K562 (cell line): ENCODE measurements at regions not wholly inside any gene's neighbourhood (a gene's known extent, or its start where the extent isn't known, plus 50 kb on each side); places are given as distances from the start of the nearest gene placed in this dataset.

Experiments
- ATAC-seq: fragments of 200-7000 bp; cut with Tn5 transposase; 3 replicates; pipeline ENCODE4 v1.9.1; 2020; ENCODE audit warnings: moderate library complexity
- BruUV-seq: library from RNA; stranded (reverse); fragments of 400-500 nt; replicated peaks from 2 replicates; lab custom pipeline; 2021; lab: Mats Ljungman, UMichigan
- CTCF ChIA-PET: fragments of 300-600 bp; formaldehyde crosslinking; extraction: SDS; loops from one replicate; lab custom pipeline; 2021; ENCODE audit warnings: low intra/inter-chr PET ratio; lab: Yijun Ruan, JAX
- POLR2A ChIA-PET: fragments of 300-600, 350-650 bp; sonication (Branson Sonifier 250); formaldehyde crosslinking; extraction: SDS; loops from one replicate; lab custom pipeline; 2021; ENCODE audit warnings: antibody characterized with exemption, inconsistent platforms; lab: Yijun Ruan, JAX
- DNase-seq, 4 experiments: peaks; one replicate each; pipeline versions ENCODE4 v3.0.0 to v3.0.0-alpha.2; 2011 to 2018; ENCODE audit warnings: low spot score in 3 of 4, mixed read lengths in 3 of 4; ENCODE audit errors: extremely low read depth in 1 of 4
- FAIRE-seq: peaks from 2 replicates; lab custom pipeline; 2011; peaks lifted over from hg19 to GRCh38; lab: Jason Lieb, UNC
- H2AFZ ChIP-seq: 2 replicates; pipeline ENCODE4 v1.6.0; 2011; ENCODE audit warnings: low read depth, low read length, control low read depth, inconsistent platforms
- H3K27ac ChIP-seq: fragments of 200-600 bp; 3 replicates; pipeline ENCODE4 v1.8.0; 2011; ENCODE audit warnings: low read depth, mild to moderate bottlenecking, control low read depth, inconsistent platforms, low read length, moderate library complexity, mixed read lengths; ENCODE audit errors: extremely low read depth
- H3K27me3 ChIP-seq, 2 experiments: fragments of 300-600 bp in 1 of 2; 2 replicates in 1 of 2; 3 replicates in 1 of 2; pipeline versions ENCODE4 v1.6.0 to v1.8.0; 2011; ENCODE audit warnings: inconsistent platforms in 2 of 2, low read length in 2 of 2, mild to moderate bottlenecking in 1 of 2, mixed read lengths in 1 of 2, moderate library complexity in 1 of 2; ENCODE audit not compliant: control insufficient read depth in 2 of 2, insufficient read depth in 2 of 2
- H3K36me3 ChIP-seq: fragments of 300-600 bp; 3 replicates; pipeline ENCODE4 v1.8.0; 2011; ENCODE audit warnings: mild to moderate bottlenecking, low read length, inconsistent platforms; ENCODE audit not compliant: control insufficient read depth, insufficient read depth
- H3K4me1 ChIP-seq, 2 experiments: fragments of 200-600 bp in 1 of 2; replicated peaks in 1 of 2; 2 replicates in 1 of 2; 3 replicates in 1 of 2; pipeline versions ENCODE4 v1.5.1 to v1.8.0; 2011; ENCODE audit warnings: inconsistent platforms in 2 of 2, low read length in 2 of 2, mild to moderate bottlenecking in 1 of 2, mixed read lengths in 1 of 2, moderate library complexity in 1 of 2; ENCODE audit not compliant: control insufficient read depth in 2 of 2, insufficient read depth in 2 of 2
- H3K4me2 ChIP-seq: 2 replicates; pipeline ENCODE4 v1.6.1; 2011; ENCODE audit warnings: low read length, control low read depth, inconsistent platforms, mixed read lengths; ENCODE audit not compliant: insufficient read depth
- H3K4me3 ChIP-seq: fragments of 200-600 bp; sonication (generic), shearing (Covaris generic); 2 replicates; pipeline ENCODE4 v1.5.1; 2016; ENCODE audit warnings: control low read depth, inconsistent platforms
- H3K79me2 ChIP-seq: fragments of 200-600 bp; 3 replicates; pipeline ENCODE4 v1.8.0; 2011; ENCODE audit warnings: low read length, inconsistent platforms; ENCODE audit not compliant: control insufficient read depth, insufficient read depth
- H3K9ac ChIP-seq, 2 experiments: 2 replicates each; pipeline versions ENCODE4 v1.6.0 to v1.6.1; 2011; ENCODE audit warnings: low read depth in 2 of 2, low read length in 2 of 2, control low read depth in 1 of 2, inconsistent platforms in 1 of 2, mild to moderate bottlenecking in 1 of 2, mixed read lengths in 1 of 2; ENCODE audit not compliant: insufficient read depth in 1 of 2
- H3K9me1 ChIP-seq: one replicate; pipeline ENCODE4 v1.6.0; 2011; ENCODE audit warnings: inconsistent platforms, mild to moderate bottlenecking, low read length, moderate library complexity; ENCODE audit not compliant: control insufficient read depth, insufficient read depth
- H3K9me3 ChIP-seq: replicated peaks from 2 replicates; pipeline ENCODE4 v1.5.1; 2011; ENCODE audit warnings: low read depth, low read length, inconsistent platforms; ENCODE audit not compliant: control insufficient read depth, insufficient read depth
- H4K20me1 ChIP-seq: replicated peaks from 2 replicates; pipeline ENCODE4 v1.6.1; 2011; ENCODE audit warnings: low read length, inconsistent platforms, mixed read lengths; ENCODE audit not compliant: control insufficient read depth, insufficient read depth
- CEBPG ChIP-seq, 3 experiments: fragments of 200-800 bp in 1 of 3; sonication (Bioruptor generic) in 1 of 3; sonication (generic) in 1 of 3; formaldehyde crosslinking in 1 of 3; IDR thresholded peaks in 2 of 3; conservative IDR thresholded peaks in 1 of 3; 2 replicates each; pipeline versions ENCODE4 v1.6.1 to v1.8.0; 2016 to 2022; ENCODE audit warnings: missing compliant biosample characterization in 2 of 3, missing genetic modification characterization in 2 of 3, mild to moderate bottlenecking in 1 of 3, missing genetic modification reagents in 1 of 3
- RBM25 ChIP-seq: fragments of 200-400 bp; formaldehyde crosslinking; IDR thresholded peaks from 2 replicates; pipeline ENCODE4 v1.6.1; 2018; ENCODE audit warnings: low read length, low read depth, moderate library complexity; ENCODE audit not compliant: severe bottlenecking
- ZC3H11A ChIP-seq: IDR thresholded peaks from 2 replicates; pipeline ENCODE4 v1.6.1; 2012; ENCODE audit warnings: low read depth, low read length, improper control_type of control experiment
- ZC3H4 ChIP-seq: sonication (generic); formaldehyde crosslinking; IDR thresholded peaks from 2 replicates; pipeline ENCODE4 v1.9.0; 2021; ENCODE audit warnings: missing genetic modification reagents, borderline replicate concordance
- ZFP1 ChIP-seq: fragments of 450-650 bp; formaldehyde crosslinking; IDR thresholded peaks from 2 replicates; pipeline ENCODE4 v1.4.0; 2020; ENCODE audit warnings: mild to moderate bottlenecking, mixed read lengths
- in situ Hi-C: fragments of 300-500 bp; cut with MboI; formaldehyde crosslinking; loops from 4 replicates; pipeline ENCODE4 v1.15.0; 2018; ENCODE audit warnings: inconsistent platforms, mixed read lengths
- intact Hi-C: fragments of 100-400 bp; cut with micrococcal nuclease; formaldehyde crosslinking; loops from 2 replicates; pipeline ENCODE4 v1.14.2; 2022
- TF ChIP-seq, protein P1 (sequence below): fragments of 250-450 bp; sonication (Bioruptor Pico); IDR thresholded peaks from 2 replicates; pipeline ENCODE4 v1.8.0; 2021; ENCODE audit warnings: moderate library complexity, mild to moderate bottlenecking, inconsistent platforms

DNA sequence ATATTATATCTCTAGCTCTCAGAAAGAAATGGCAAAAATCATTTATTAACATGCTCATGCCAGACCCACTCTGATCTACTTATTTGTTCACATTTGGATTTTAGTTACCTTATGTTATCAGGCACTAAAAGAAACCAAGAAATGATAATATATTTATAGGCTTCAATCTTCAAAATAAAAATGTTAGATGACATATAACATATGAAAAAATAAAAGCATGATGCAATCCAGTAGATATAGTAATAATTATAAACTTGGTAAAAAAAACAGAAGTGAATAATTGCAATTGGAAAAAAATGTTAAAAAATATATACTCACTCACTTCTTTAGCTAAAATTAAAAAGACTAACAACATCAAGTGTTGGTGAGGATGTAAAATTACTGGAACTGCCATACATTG, 248.3 kb upstream of the VRK2 start:
- Histone ChIP-seq H2AFZ (no peak overlapping the region), H3K4me2 (no peak overlapping the region), H4K20me1 (no peaks in the 10 kb centered on the region), H3K9ac (no peak overlapping the region), H3K9me1 (no peaks in the 10 kb centered on the region), H3K36me3 (no peaks in the 10 kb centered on the region), H3K4me3 (no peak overlapping the region)
- ChIA-PET POLR2A (no interaction called here), CTCF (interaction anchor here (0.5 kb wide), 1 partner anchor 651 kb away, joined by 3 read pairs; no protein-coding TSS in a partner anchor)
- no TSS peak for BruUV-seq
- FAIRE-seq, result no peak
- TF ChIP-seq ZC3H4 (CRISPR knock-in tag), result no peak
- peak; percentile 18 for TF ChIP-seq RBM25
- TF ChIP-seq, protein P1, sequence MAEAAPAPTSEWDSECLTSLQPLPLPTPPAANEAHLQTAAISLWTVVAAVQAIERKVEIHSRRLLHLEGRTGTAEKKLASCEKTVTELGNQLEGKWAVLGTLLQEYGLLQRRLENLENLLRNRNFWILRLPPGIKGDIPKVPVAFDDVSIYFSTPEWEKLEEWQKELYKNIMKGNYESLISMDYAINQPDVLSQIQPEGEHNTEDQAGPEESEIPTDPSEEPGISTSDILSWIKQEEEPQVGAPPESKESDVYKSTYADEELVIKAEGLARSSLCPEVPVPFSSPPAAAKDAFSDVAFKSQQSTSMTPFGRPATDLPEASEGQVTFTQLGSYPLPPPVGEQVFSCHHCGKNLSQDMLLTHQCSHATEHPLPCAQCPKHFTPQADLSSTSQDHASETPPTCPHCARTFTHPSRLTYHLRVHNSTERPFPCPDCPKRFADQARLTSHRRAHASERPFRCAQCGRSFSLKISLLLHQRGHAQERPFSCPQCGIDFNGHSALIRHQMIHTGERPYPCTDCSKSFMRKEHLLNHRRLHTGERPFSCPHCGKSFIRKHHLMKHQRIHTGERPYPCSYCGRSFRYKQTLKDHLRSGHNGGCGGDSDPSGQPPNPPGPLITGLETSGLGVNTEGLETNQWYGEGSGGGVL (CRISPR knock-in tag), result no peak
- TF ChIP-seq CEBPG (CRISPR knock-in tag; IDR thresholded peaks at IDR 0.05), result no peak
- TF ChIP-seq CEBPG (tag; conservative IDR thresholded peaks at IDR 0.05 in 1 of 2, IDR thresholded peaks at IDR 0.05 in 1 of 2), result peak in 1 of 2 experiments; percentile 56; a peak in 2 of 4 replicates
- no peak for TF ChIP-seq ZFP1 (CRISPR knock-in tag)
- no peak for TF ChIP-seq ZC3H11A
- TF ChIP-seq, all 486 proteins: peak for 2
- DNase-seq (no peak), ATAC-seq (no peak)
- intact Hi-C loops, result no loop called here
- no peak overlapping the region for H3K27ac ChIP-seq
- no peaks in the 10 kb centered on the region for H3K79me2 ChIP-seq
- in situ Hi-C loops, result no loop called here
- H3K4me1 ChIP-seq, result 0 out of 5 replicates have a peak, but pooled peaks cover 0 to 3% of the 10 kb centered on the region in 2 experiments
- no peaks in the 10 kb centered on the region; the same call in 1 of the 2 replicates for H3K9me3 ChIP-seq
- H3K27me3 ChIP-seq, result no peaks in the 10 kb centered on the region
